HepG2 (cell line): ENCODE measurements at regions not wholly inside any gene's neighbourhood (a gene's known extent, or its start where the extent isn't known, plus 50 kb on each side); places are given as distances from the start of the nearest gene placed in this dataset.

Source experiments
- ATAC-seq: fragments of 200-7000 bp; cut with Tn5 transposase; 3 replicates; pipeline ENCODE4 v1.9.1; 2020; ENCODE audit warnings: mild to moderate bottlenecking, moderate library complexity
- BruUV-seq: library from RNA; stranded (reverse); fragments of 400-500 nt; replicated peaks from 2 replicates; lab custom pipeline; 2021; lab: Mats Ljungman, UMichigan
- CTCF ChIA-PET: fragments of 300-600 bp; formaldehyde crosslinking; extraction: SDS; loops from one replicate; lab custom pipeline; 2021; ENCODE audit warnings: low total read pairs, inconsistent platforms, low intra/inter-chr PET ratio; lab: Yijun Ruan, JAX
- POLR2A ChIA-PET: fragments of 350-600 bp; sonication (Branson Sonifier 250); formaldehyde crosslinking; loops from one replicate; lab custom pipeline; 2020; ENCODE audit warnings: antibody characterized with exemption, inconsistent platforms; lab: Yijun Ruan, JAX
- DNase-seq: peaks from one replicate; pipeline ENCODE4 v3.0.0-alpha.2; 2015; ENCODE audit warnings: low spot score
- FAIRE-seq: peaks from 3 replicates; lab custom pipeline; 2011; peaks lifted over from hg19 to GRCh38; lab: Jason Lieb, UNC
- H2AFZ ChIP-seq: one replicate; pipeline ENCODE4 v1.6.1; 2011; ENCODE audit warnings: low read length, inconsistent platforms
- H3K27ac ChIP-seq: fragments of 300-600 bp; 3 replicates; pipeline ENCODE4 v1.8.0; 2011; ENCODE audit warnings: mixed run types, mild to moderate bottlenecking, mixed read lengths, low read length, inconsistent platforms; ENCODE audit not compliant: insufficient read depth; ENCODE audit errors: extremely low read length
- H3K27me3 ChIP-seq, 2 experiments: fragments of 200-600 bp in 1 of 2; 2 replicates in 1 of 2; 3 replicates in 1 of 2; pipeline versions ENCODE4 v1.6.0 to v1.8.0; 2011; ENCODE audit warnings: low read length in 2 of 2, mild to moderate bottlenecking in 2 of 2, moderate library complexity in 2 of 2, inconsistent platforms in 1 of 2; ENCODE audit not compliant: insufficient read depth in 2 of 2, control insufficient read depth in 1 of 2
- H3K36me3 ChIP-seq, 2 experiments: fragments of 200-600 bp in 1 of 2; replicated peaks in 1 of 2; 2 replicates in 1 of 2; 3 replicates in 1 of 2; pipeline versions ENCODE4 v1.5.1 to v1.8.0; 2011; ENCODE audit warnings: low read length in 2 of 2, inconsistent platforms in 1 of 2; ENCODE audit not compliant: insufficient read depth in 2 of 2, control insufficient read depth in 1 of 2
- H3K4me1 ChIP-seq: 2 replicates; pipeline ENCODE4 v1.5.1; 2012; ENCODE audit warnings: low read length, inconsistent platforms; ENCODE audit not compliant: insufficient read depth
- H3K4me2 ChIP-seq: 2 replicates; pipeline ENCODE4 v1.6.0; 2011; ENCODE audit warnings: low read depth, low read length, inconsistent platforms
- H3K4me3 ChIP-seq, 3 experiments: fragments of 200-600 bp in 1 of 3; sonication (generic), shearing (Covaris generic) in 1 of 3; replicated peaks in 1 of 3; 2 replicates each; pipeline ENCODE4 v1.5.1; 2011 to 2016; ENCODE audit warnings: low read length in 3 of 3, inconsistent platforms in 2 of 3, low read depth in 2 of 3, mild to moderate bottlenecking in 2 of 3, control low read depth in 1 of 3, mixed read lengths in 1 of 3; ENCODE audit not compliant: insufficient read depth in 1 of 3
- H3K79me2 ChIP-seq: one replicate; pipeline ENCODE4 v1.6.1; 2011; ENCODE audit warnings: low read length, inconsistent platforms; ENCODE audit not compliant: insufficient read depth
- H3K9ac ChIP-seq: 2 replicates; pipeline ENCODE4 v1.6.0; 2011; ENCODE audit warnings: mild to moderate bottlenecking, low read depth, low read length, inconsistent platforms; ENCODE audit not compliant: insufficient read depth
- H3K9me3 ChIP-seq: 2 replicates; pipeline ENCODE4 v1.5.1; 2012; ENCODE audit warnings: mild to moderate bottlenecking, low read length
- H4K20me1 ChIP-seq: 2 replicates; pipeline ENCODE4 v1.6.0; 2011; ENCODE audit warnings: inconsistent platforms, mild to moderate bottlenecking, low read length, moderate library complexity; ENCODE audit not compliant: insufficient read depth
- DPF2 ChIP-seq: sonication (generic); formaldehyde crosslinking; IDR thresholded peaks from 2 replicates; pipeline ENCODE4 v1.4.0; 2020; ENCODE audit warnings: mild to moderate bottlenecking, low read depth, missing genetic modification reagents, borderline replicate concordance
- GATAD2A ChIP-seq: IDR thresholded peaks from 2 replicates; pipeline ENCODE4 v1.6.1; 2016
- HBP1 ChIP-seq: IDR thresholded peaks from 2 replicates; pipeline ENCODE4 v1.6.1; 2016; ENCODE audit warnings: low read depth, control low read depth
- HES4 ChIP-seq: sonication (generic); formaldehyde crosslinking; IDR thresholded peaks from 2 replicates; pipeline ENCODE4 v1.9.0; 2021; ENCODE audit warnings: mild to moderate bottlenecking, missing genetic modification reagents, borderline replicate concordance
- MTA3 ChIP-seq: sonication (generic); formaldehyde crosslinking; IDR thresholded peaks from 2 replicates; pipeline ENCODE4 v1.4.0; 2020; ENCODE audit warnings: missing genetic modification reagents
- NCOA2 ChIP-seq: sonication (generic); formaldehyde crosslinking; IDR thresholded peaks from 2 replicates; pipeline ENCODE4 v1.8.0; 2022; ENCODE audit warnings: inconsistent platforms
- NFIC ChIP-seq: IDR thresholded peaks from 2 replicates; pipeline ENCODE4 v1.6.1; 2012; ENCODE audit warnings: mild to moderate bottlenecking, low read length, inconsistent platforms
- PAF1 ChIP-seq: IDR thresholded peaks from 2 replicates; pipeline ENCODE4 v1.6.1; 2016; ENCODE audit warnings: missing genetic modification reagents, missing compliant biosample characterization
- RCOR2 ChIP-seq: IDR thresholded peaks from 2 replicates; pipeline ENCODE4 v1.6.1; 2016; ENCODE audit warnings: missing biosample characterization, missing genetic modification reagents
- SETDB1 ChIP-seq: sonication (generic); formaldehyde crosslinking; IDR thresholded peaks from 2 replicates; pipeline ENCODE4 v1.5.1; 2020; ENCODE audit warnings: missing genetic modification reagents, mild to moderate bottlenecking, borderline replicate concordance
- XRCC5 ChIP-seq: fragments of 200-400 bp; formaldehyde crosslinking; optimal IDR thresholded peaks from 2 replicates; pipeline ENCODE3; 2017; ENCODE audit warnings: mild to moderate bottlenecking, low read length
- ZNF18 ChIP-seq: sonication (generic); formaldehyde crosslinking; IDR thresholded peaks from 2 replicates; pipeline ENCODE4 v1.8.0; 2022; ENCODE audit warnings: mild to moderate bottlenecking, missing genetic modification reagents; ENCODE audit not compliant: insufficient replicate concordance
- ZNF3 ChIP-seq: IDR thresholded peaks from 2 replicates; pipeline ENCODE4 v1.7.0; 2017; ENCODE audit warnings: inconsistent platforms
- ZNF407 ChIP-seq: sonication (generic); formaldehyde crosslinking; IDR thresholded peaks from one replicate; pipeline ENCODE4 v1.5.1; 2020; ENCODE audit warnings: mild to moderate bottlenecking, missing genetic modification reagents; ENCODE audit errors: not compliant biosample characterization
- ZNF644 ChIP-seq: IDR thresholded peaks from 2 replicates; pipeline ENCODE4 v1.6.1; 2016; ENCODE audit warnings: low read depth
- ZNF891 ChIP-seq: sonication (generic); formaldehyde crosslinking; IDR thresholded peaks from 2 replicates; pipeline ENCODE4 v1.5.0; 2020; ENCODE audit warnings: mild to moderate bottlenecking, missing genetic modification reagents
- WGBS: methylation state at CpG from one replicate; pipeline ENCODE4 v1.1.6; 2017; ENCODE audit warnings: low lambda C conversion rate; 5-methylcytosine and 5-hydroxymethylcytosine counted together
- in situ Hi-C: cut with HindIII; loops from 2 replicates; pipeline ENCODE4 v1.10.0; 2017; ENCODE audit warnings: low pct_unique_long_range_greater_than_20kb; ENCODE audit not compliant: extremely low pct_ligation_motif_present
- intact Hi-C: fragments of 100-400 bp; cut with micrococcal nuclease; formaldehyde crosslinking; loops from one replicate; pipeline ENCODE4 v1.10.0; 2022; ENCODE audit not compliant: unreplicated experiment

GRCh38 chr13:67860315-67860714 lies 630.2 kb upstream of the PCDH9 start:
- Histone ChIP-seq H3K4me3 (no peak overlapping the region), H3K79me2 (no peaks in the 10 kb centered on the region), H3K4me1 (no peaks in the 10 kb centered on the region), H4K20me1 (no peaks in the 10 kb centered on the region), H3K9me3 (no peaks in the 10 kb centered on the region), H2AFZ (no peak overlapping the region), H3K9ac (no peak overlapping the region), H3K4me2 (no peak overlapping the region), H3K36me3 (no peaks in the 10 kb centered on the region), H3K27ac (no peak overlapping the region), H3K27me3 (no peaks in the 10 kb centered on the region)
- TF ChIP-seq ZNF407 (CRISPR knock-in tag) (no peak), ZNF3 (CRISPR knock-in tag) (no peak), SETDB1 (CRISPR knock-in tag) (no peak), HES4 (CRISPR knock-in tag) (no peak), DPF2 (no peak), PAF1 (no peak), ZNF18 (CRISPR knock-in tag) (no peak), NFIC (no peak), MTA3 (CRISPR knock-in tag) (no peak), RCOR2 (CRISPR knock-in tag) (no peak), GATAD2A (CRISPR knock-in tag) (no peak), HBP1 (CRISPR knock-in tag) (no peak), ZNF644 (no peak), ZNF891 (CRISPR knock-in tag) (no peak), XRCC5 (no peak), NCOA2 (CRISPR knock-in tag) (no peak)
- in situ Hi-C loops, result no loop called here
- ATAC-seq (no peak), DNase-seq (no peak), FAIRE-seq (no peak)
- POLR2A ChIA-PET, result no interaction called here
- CTCF ChIA-PET, result no interaction called here
- 2% methylated on average over 3 of the region's 3 CpGs for WGBS
- intact Hi-C loops, result no loop called here
- BruUV-seq, result no TSS peak
